Astrocyte (in vitro differentiated cells and primary cell): ENCODE measurements at regions not wholly inside any gene's neighbourhood (a gene's known extent, or its start where the extent isn't known, plus 50 kb on each side); places are given as distances from the start of the nearest gene placed in this dataset.
"Not testable (repeated sequence)": the region's sequence is repeated elsewhere in the genome, so short reads cannot be mapped to it uniquely, and the experiment has no call there.

Experiments
- DNase-seq: peaks from one replicate; pipeline ENCODE4 v3.0.0-alpha.2; 2010; ENCODE audit warnings: low read depth
- FAIRE-seq: peaks from 2 replicates; lab custom pipeline; 2011; peaks lifted over from hg19 to GRCh38; lab: Jason Lieb, UNC
- H2AFZ ChIP-seq: 2 replicates; pipeline ENCODE4 v1.6.0; 2012; ENCODE audit warnings: low read depth, low read length, inconsistent platforms
- H3K27ac ChIP-seq: 2 replicates; pipeline ENCODE4 v1.5.1; 2011; ENCODE audit warnings: low read depth, low read length, inconsistent platforms
- H3K27me3 ChIP-seq: 2 replicates; pipeline ENCODE4 v1.6.0; 2011; ENCODE audit warnings: low read length, inconsistent platforms; ENCODE audit not compliant: insufficient read depth
- H3K36me3 ChIP-seq: 2 replicates; pipeline ENCODE4 v1.5.1; 2011; ENCODE audit warnings: low read length, inconsistent platforms; ENCODE audit not compliant: insufficient read depth
- H3K4me1 ChIP-seq: 2 replicates; pipeline ENCODE4 v1.5.1; 2011; ENCODE audit warnings: low read length, inconsistent platforms; ENCODE audit not compliant: insufficient read depth
- H3K4me2 ChIP-seq: 2 replicates; pipeline ENCODE4 v1.6.0; 2012; ENCODE audit warnings: low read length, inconsistent platforms
- H3K4me3 ChIP-seq: 2 replicates; pipeline ENCODE4 v1.5.1; 2011; ENCODE audit warnings: low read depth, mild to moderate bottlenecking, low read length, inconsistent platforms; ENCODE audit not compliant: insufficient read depth
- H3K79me2 ChIP-seq: 2 replicates; pipeline ENCODE4 v1.6.0; 2012; ENCODE audit warnings: mild to moderate bottlenecking, low read length, inconsistent platforms; ENCODE audit not compliant: insufficient read depth
- H3K9ac ChIP-seq: 2 replicates; pipeline ENCODE4 v1.6.0; 2012; ENCODE audit warnings: mild to moderate bottlenecking, low read length, inconsistent platforms
- H3K9me3 ChIP-seq: 2 replicates; pipeline ENCODE4 v1.5.1; 2012; ENCODE audit warnings: low read depth, mild to moderate bottlenecking, low read length, inconsistent platforms; ENCODE audit not compliant: insufficient read depth
- H4K20me1 ChIP-seq: 2 replicates; pipeline ENCODE4 v1.6.0; 2012; ENCODE audit warnings: low read length, inconsistent platforms; ENCODE audit not compliant: insufficient read depth
- H3K27ac Mint-ChIP-seq: one replicate; pipeline ENCODE4 v1.8.0; 2021; ENCODE audit warnings: mild to moderate bottlenecking, mixed read lengths; ENCODE audit not compliant: unreplicated experiment
- H3K27me3 Mint-ChIP-seq: one replicate; pipeline ENCODE4 v1.8.0; 2021; ENCODE audit warnings: low read depth, mixed read lengths; ENCODE audit not compliant: unreplicated experiment
- H3K36me3 Mint-ChIP-seq: one replicate; pipeline ENCODE4 v1.8.0; 2021; ENCODE audit warnings: low read depth, mixed read lengths; ENCODE audit not compliant: unreplicated experiment
- H3K4me1 Mint-ChIP-seq: one replicate; pipeline ENCODE4 v1.8.0; 2021; ENCODE audit warnings: low read depth, mixed read lengths; ENCODE audit not compliant: unreplicated experiment
- H3K4me3 Mint-ChIP-seq: one replicate; pipeline ENCODE4 v1.8.0; 2021; ENCODE audit warnings: mild to moderate bottlenecking, moderate library complexity, mixed read lengths; ENCODE audit not compliant: unreplicated experiment
- H3K9me3 Mint-ChIP-seq: one replicate; pipeline ENCODE4 v1.8.0; 2021; ENCODE audit warnings: mild to moderate bottlenecking, mixed read lengths; ENCODE audit not compliant: unreplicated experiment
- CTCF ChIP-seq: IDR thresholded peaks from 2 replicates; pipeline ENCODE4 v1.5.1; 2011; ENCODE audit warnings: low read depth, mild to moderate bottlenecking, inconsistent platforms, low read length, moderate library complexity; ENCODE audit not compliant: insufficient read depth
- EZH2 ChIP-seq: IDR thresholded peaks from 2 replicates; pipeline ENCODE4 v1.6.1; 2012; ENCODE audit warnings: mild to moderate bottlenecking, low read length, inconsistent platforms; ENCODE audit not compliant: insufficient read depth

GRCh38 chr5:172533399-172534228 lies 79.3 kb upstream of the SH3PXD2B start:
- Histone ChIP-seq H3K4me3 (no peak overlapping the region), H3K79me2 (no peaks in the 10 kb centered on the region), H4K20me1 (no peaks in the 10 kb centered on the region), H3K27me3 (peaks cover 5% of the 10 kb centered on the region), H3K36me3 (no peaks in the 10 kb centered on the region), H2AFZ (no peak overlapping the region), H3K4me2 (no peak overlapping the region), H3K4me1 (peaks cover 5% of the 10 kb centered on the region), H3K27ac (no peak overlapping the region), H3K9me3 (no peaks in the 10 kb centered on the region), H3K9ac (no peak overlapping the region)
- H3K27ac Mint-ChIP-seq: no peak overlapping the region
- H3K36me3 Mint-ChIP-seq: peaks cover 5% of the 10 kb centered on the region
- no peaks in the 10 kb centered on the region for H3K27me3 Mint-ChIP-seq
- H3K4me1 Mint-ChIP-seq: peaks cover 10% of the 10 kb centered on the region
- H3K4me3 Mint-ChIP-seq: no peak overlapping the region
- TF ChIP-seq EZH2: no peak
- DNase-seq (peak; percentile 16), FAIRE-seq (no peak)
- peaks cover 6% of the 10 kb centered on the region for H3K9me3 Mint-ChIP-seq

GRCh38 chr5:172533058-172533398 lies 78.7 kb upstream of the SH3PXD2B start:
- H3K4me3 ChIP-seq: no peak overlapping the region
- DNase-seq: no peak

GRCh38 chr5:172532439-172532838 lies 78.1 kb upstream of the SH3PXD2B start:
- H2AFZ ChIP-seq, H3K36me3 ChIP-seq, H3K27ac ChIP-seq, H3K4me2 ChIP-seq, FAIRE-seq, H3K36me3 Mint-ChIP-seq, H3K27me3 ChIP-seq, H3K9ac ChIP-seq, H3K4me3 Mint-ChIP-seq, H3K4me3 ChIP-seq, H4K20me1 ChIP-seq, H3K27me3 Mint-ChIP-seq, H3K79me2 ChIP-seq, H3K27ac Mint-ChIP-seq, H3K4me1 ChIP-seq, H3K9me3 ChIP-seq: not testable (repeated sequence)
- DNase-seq: peak; percentile 29
- peaks cover 11% of the 10 kb centered on the region for H3K9me3 Mint-ChIP-seq
- peaks cover 12% of the 10 kb centered on the region for H3K4me1 Mint-ChIP-seq

More at GRCh38 chr5:172533058-172533398, 78.7 kb upstream of the SH3PXD2B start:
- no peaks in the 10 kb centered on the region for H3K79me2 ChIP-seq
- Mint-ChIP-seq H3K36me3 (peaks cover 7% of the 10 kb centered on the region), H3K27ac (no peak overlapping the region), H3K4me1 (peaks cover 12% of the 10 kb centered on the region), H3K27me3 (no peaks in the 10 kb centered on the region), H3K4me3 (no peak overlapping the region), H3K9me3 (peaks cover 10% of the 10 kb centered on the region)
- no peaks in the 10 kb centered on the region for H3K9me3 ChIP-seq
- no peak overlapping the region for H3K4me2 ChIP-seq
- no peak overlapping the region for H2AFZ ChIP-seq
- H3K4me1 ChIP-seq: peaks cover 5% of the 10 kb centered on the region
- no peak overlapping the region for H3K9ac ChIP-seq
- no peak for FAIRE-seq
- no peaks in the 10 kb centered on the region for H4K20me1 ChIP-seq
- TF ChIP-seq EZH2: no peak
- TF ChIP-seq CTCF: no peak
- peaks cover 7% of the 10 kb centered on the region for H3K27me3 ChIP-seq
- H3K36me3 ChIP-seq: no peaks in the 10 kb centered on the region
- no peak overlapping the region for H3K27ac ChIP-seq
